Cardiac muscle cell (in vitro differentiated cells and primary cell): ENCODE measurements at regions not wholly inside any gene's neighbourhood (a gene's known extent, or its start where the extent isn't known, plus 50 kb on each side); places are given as distances from the start of the nearest gene placed in this dataset.

Experiments used
- DNase-seq, 2 donors: peaks; one replicate each; pipeline versions ENCODE4 v3.0.0 to v3.0.0-alpha.2; 2010 to 2017; ENCODE audit warnings: low read depth in 1 of 2, low spot score in 1 of 2
- H3K27ac ChIP-seq: fragments of 200-600 bp; sonication (generic); 2 replicates; pipeline ENCODE4 v1.5.1; 2016
- H3K27me3 ChIP-seq: fragments of 200-600 bp; sonication (generic); 2 replicates; pipeline ENCODE4 v1.6.0; 2016; ENCODE audit warnings: control low read depth
- H3K36me3 ChIP-seq: fragments of 200-600 bp; sonication (generic); 2 replicates; pipeline ENCODE4 v1.5.1; 2016; ENCODE audit warnings: control low read depth
- H3K4me1 ChIP-seq: fragments of 200-600 bp; sonication (generic); 2 replicates; pipeline ENCODE4 v1.8.1; 2017; ENCODE audit warnings: low read depth, mild to moderate bottlenecking, mixed run types
- H3K4me3 ChIP-seq: fragments of 200-600 bp; sonication (generic); 2 replicates; pipeline ENCODE4 v1.5.1; 2016; ENCODE audit warnings: mild to moderate bottlenecking
- H3K9me3 ChIP-seq: fragments of 200-600 bp; sonication (generic); 2 replicates; pipeline ENCODE4 v1.5.1; 2017; ENCODE audit warnings: low read depth, mild to moderate bottlenecking, control low read depth
- CTCF ChIP-seq: IDR thresholded peaks from 2 replicates; pipeline ENCODE4 v1.5.1; 2012; ENCODE audit warnings: low read depth, mild to moderate bottlenecking, low read length

DNA sequence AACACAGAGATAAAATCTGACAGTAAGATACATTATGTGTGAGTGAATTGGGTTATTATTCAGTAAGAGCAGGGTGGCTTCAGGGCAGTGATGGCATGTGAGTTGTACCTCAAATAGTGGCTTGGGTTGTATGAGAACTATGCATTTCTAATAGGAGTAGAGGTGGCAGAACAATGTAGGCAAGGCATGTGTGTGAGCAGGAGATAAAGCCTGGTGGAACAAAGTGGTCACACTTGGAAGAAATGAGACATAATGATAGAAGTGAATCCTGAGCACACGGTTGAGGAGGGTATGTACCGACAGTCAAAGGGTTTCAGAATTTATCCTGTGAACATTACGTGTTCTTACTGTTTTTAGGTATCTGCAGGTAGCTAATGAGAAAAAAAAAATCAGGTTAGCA, 159.3 kb downstream of the CASP12 start:
- no peak for DNase-seq
- Histone ChIP-seq H3K27me3 (no peaks in the 10 kb centered on the region), H3K36me3 (no peaks in the 10 kb centered on the region), H3K9me3 (no peaks in the 10 kb centered on the region), H3K4me3 (no peak overlapping the region), H3K27ac (no peak overlapping the region), H3K4me1 (no peaks in the 10 kb centered on the region)
- no peak for TF ChIP-seq CTCF

DNA sequence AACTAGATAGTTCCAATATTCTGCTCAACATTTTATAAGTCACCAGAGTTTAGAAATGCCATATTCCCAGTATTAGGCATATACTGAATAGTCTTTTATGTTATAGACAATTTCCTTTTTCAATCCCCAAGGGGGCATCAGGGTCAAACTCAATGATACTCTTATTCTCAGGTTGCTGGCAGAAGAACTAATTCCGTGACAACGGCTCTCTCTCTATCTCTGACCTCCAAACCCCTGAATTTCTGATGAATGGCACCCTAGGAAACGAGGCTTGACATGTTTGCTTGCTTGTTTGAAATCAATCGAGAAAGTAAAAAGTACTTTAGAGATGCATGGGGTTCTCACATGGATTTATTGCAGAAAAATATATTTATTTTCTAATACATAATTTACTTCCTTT, 160.1 kb downstream of the CASP12 start:
- DNase-seq = no peak
- no peak for TF ChIP-seq CTCF
- H3K27me3 ChIP-seq = no peaks in the 10 kb centered on the region

GRCh38 chr11:104736502-104736901, 161.8 kb downstream of the CASP12 start:
- Histone ChIP-seq H3K9me3 (no peaks in the 10 kb centered on the region), H3K4me3 (no peak overlapping the region), H3K36me3 (no peaks in the 10 kb centered on the region), H3K27ac (no peak overlapping the region), H3K27me3 (no peaks in the 10 kb centered on the region), H3K4me1 (no peaks in the 10 kb centered on the region)
- peak in 1 of 2 donors; percentile 4 for DNase-seq
- no peak for TF ChIP-seq CTCF

More for the DNA sequence above, 160.1 kb downstream of the CASP12 start:
- no peak overlapping the region for H3K27ac ChIP-seq
- H3K9me3 ChIP-seq = no peaks in the 10 kb centered on the region
- H3K4me1 ChIP-seq = no peaks in the 10 kb centered on the region
- H3K4me3 ChIP-seq = no peak overlapping the region
- no peaks in the 10 kb centered on the region for H3K36me3 ChIP-seq

- Histone ChIP-seq H3K4me1 (no peaks in the 10 kb centered on the region), H3K27ac (no peak overlapping the region), H3K27me3 (no peaks in the 10 kb centered on the region), H3K36me3 (no peaks in the 10 kb centered on the region), H3K4me3 (no peak overlapping the region), H3K9me3 (no peaks in the 10 kb centered on the region)
- TF ChIP-seq CTCF = no peak
- DNase-seq = no peak
Observed at GRCh38 chr11:104734998-104735397, 163.3 kb downstream of the CASP12 start.

- Histone ChIP-seq H3K4me1 (no peaks in the 10 kb centered on the region), H3K27me3 (no peaks in the 10 kb centered on the region), H3K36me3 (no peaks in the 10 kb centered on the region), H3K4me3 (no peak overlapping the region), H3K9me3 (no peaks in the 10 kb centered on the region), H3K27ac (no peak overlapping the region)
- DNase-seq = no peak
- TF ChIP-seq CTCF = no peak
Observed at GRCh38 chr11:104731890-104732289, 166.4 kb downstream of the CASP12 start.

GRCh38 chr11:104728927-104729326, 169.3 kb downstream of the CASP12 start:
- H3K4me1 ChIP-seq = no peaks in the 10 kb centered on the region
- H3K27ac ChIP-seq = no peak overlapping the region
- TF ChIP-seq CTCF = no peak
- DNase-seq = no peak
- H3K4me3 ChIP-seq = no peak overlapping the region
- H3K36me3 ChIP-seq = no peaks in the 10 kb centered on the region
- H3K27me3 ChIP-seq = no peaks in the 10 kb centered on the region
- no peaks in the 10 kb centered on the region for H3K9me3 ChIP-seq
